ENCODE measurements at regions not wholly inside any gene's neighbourhood (a gene's known extent, or its start where the extent isn't known, plus 50 kb on each side); places are given as distances from the start of the nearest gene placed in this dataset.

DNA sequence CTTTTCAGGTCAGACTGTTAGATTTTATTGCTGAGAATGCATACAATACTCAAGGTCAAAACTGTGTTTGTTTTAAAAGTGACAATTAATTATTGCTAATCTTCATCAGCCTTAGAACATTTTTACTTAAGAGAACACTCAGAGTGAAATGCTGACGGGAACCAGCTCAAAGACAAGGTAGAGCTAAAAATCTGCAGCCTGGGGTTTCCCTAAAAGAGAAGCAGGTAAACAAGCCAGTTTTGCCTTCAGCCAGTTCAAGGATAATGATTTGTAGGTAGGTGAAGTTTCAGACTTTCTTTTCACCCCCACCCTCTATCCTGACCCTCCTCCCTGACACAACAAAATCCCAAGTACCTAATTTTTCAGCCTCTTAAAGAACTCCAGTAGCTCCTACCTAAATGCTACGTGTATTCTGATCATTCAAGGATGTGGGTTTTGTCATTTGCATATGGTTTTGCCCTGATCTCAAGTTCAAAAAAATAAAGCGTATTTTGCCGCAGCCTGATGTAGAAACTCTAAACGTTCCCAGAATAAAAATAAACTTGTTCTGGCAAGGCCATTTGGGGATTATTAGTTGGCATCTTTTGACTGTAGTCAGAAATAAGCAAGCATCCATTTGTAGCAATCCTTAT lies 407.2 kb downstream of the EFNA5 start:
- H3K36me3 ChIP-seq (ENCODE audit: insufficient read depth, low read length, poor library complexity, severe bottlenecking) = no peaks in the 10 kb centered on the region
- no peak overlapping the region for H3K27ac ChIP-seq (ENCODE audit: low read depth, low read length, poor library complexity, severe bottlenecking)
- no peak overlapping the region for H3K4me3 ChIP-seq (ENCODE audit: low read depth, low read length, poor library complexity, severe bottlenecking)
- no peaks in the 10 kb centered on the region for H3K27me3 ChIP-seq (replicated peaks; ENCODE audit: insufficient read depth, low read depth, low read length, poor library complexity)
- H3K9me3 ChIP-seq (ENCODE audit: low read depth, low read length, poor library complexity, severe bottlenecking) = no peaks in the 10 kb centered on the region
- H3K4me1 ChIP-seq (ENCODE audit: insufficient read depth, low read length, poor library complexity, severe bottlenecking) = no peaks in the 10 kb centered on the region
- POLR2A ChIA-PET (ENCODE audit: low non-redundant PET) = interaction anchor here (0.6 kb wide), 1 partner anchor 651 kb away, joined by 3 read pairs; no protein-coding TSS in a partner anchor
- CTCF ChIA-PET = no interaction called here
- TF ChIP-seq, protein P1, sequence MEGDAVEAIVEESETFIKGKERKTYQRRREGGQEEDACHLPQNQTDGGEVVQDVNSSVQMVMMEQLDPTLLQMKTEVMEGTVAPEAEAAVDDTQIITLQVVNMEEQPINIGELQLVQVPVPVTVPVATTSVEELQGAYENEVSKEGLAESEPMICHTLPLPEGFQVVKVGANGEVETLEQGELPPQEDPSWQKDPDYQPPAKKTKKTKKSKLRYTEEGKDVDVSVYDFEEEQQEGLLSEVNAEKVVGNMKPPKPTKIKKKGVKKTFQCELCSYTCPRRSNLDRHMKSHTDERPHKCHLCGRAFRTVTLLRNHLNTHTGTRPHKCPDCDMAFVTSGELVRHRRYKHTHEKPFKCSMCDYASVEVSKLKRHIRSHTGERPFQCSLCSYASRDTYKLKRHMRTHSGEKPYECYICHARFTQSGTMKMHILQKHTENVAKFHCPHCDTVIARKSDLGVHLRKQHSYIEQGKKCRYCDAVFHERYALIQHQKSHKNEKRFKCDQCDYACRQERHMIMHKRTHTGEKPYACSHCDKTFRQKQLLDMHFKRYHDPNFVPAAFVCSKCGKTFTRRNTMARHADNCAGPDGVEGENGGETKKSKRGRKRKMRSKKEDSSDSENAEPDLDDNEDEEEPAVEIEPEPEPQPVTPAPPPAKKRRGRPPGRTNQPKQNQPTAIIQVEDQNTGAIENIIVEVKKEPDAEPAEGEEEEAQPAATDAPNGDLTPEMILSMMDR (conservative IDR thresholded peaks at IDR 0.05; ENCODE audit: low read depth, low read length) = no peak
- no peak for TF ChIP-seq EZH2 (IDR thresholded peaks at IDR 0.05; ENCODE audit: borderline replicate concordance, low read depth, low read length, poor library complexity, severe bottlenecking)
- intact Hi-C loops (cut with micrococcal nuclease; ENCODE audit: unreplicated experiment) = loop anchor here (2.0 kb wide), 1 partner anchor 71 kb away; no protein-coding TSS in a partner anchor
- no TSS peak for BruUV-seq (replicated peaks)
- no peak for DNase-seq (ENCODE audit: low spot score)

GRCh38 chr5:107257885-107258520 lies 412.7 kb downstream of the EFNA5 start:
- Histone ChIP-seq H3K36me3 (ENCODE audit: insufficient read depth, low read length, poor library complexity, severe bottlenecking) (no peaks in the 10 kb centered on the region), H3K9me3 (ENCODE audit: low read depth, low read length, poor library complexity, severe bottlenecking) (no peaks in the 10 kb centered on the region), H3K27ac (ENCODE audit: low read depth, low read length, poor library complexity, severe bottlenecking) (no peak overlapping the region), H3K4me3 (ENCODE audit: low read depth, low read length, poor library complexity, severe bottlenecking) (no peak overlapping the region), H3K27me3 (replicated peaks; ENCODE audit: insufficient read depth, low read depth, low read length, poor library complexity) (no peaks in the 10 kb centered on the region), H3K4me1 (ENCODE audit: insufficient read depth, low read length, poor library complexity, severe bottlenecking) (no peaks in the 10 kb centered on the region)
- POLR2A ChIA-PET (ENCODE audit: low non-redundant PET) = no interaction called here
- BruUV-seq (replicated peaks) = no TSS peak
- CTCF ChIA-PET = no interaction called here
- intact Hi-C loops (cut with micrococcal nuclease; ENCODE audit: unreplicated experiment) = no loop called here
- no peak for TF ChIP-seq EZH2 (IDR thresholded peaks at IDR 0.05; ENCODE audit: borderline replicate concordance, low read depth, low read length, poor library complexity, severe bottlenecking)
- TF ChIP-seq, protein P1 (conservative IDR thresholded peaks at IDR 0.05; ENCODE audit: low read depth, low read length) = no peak
- no peak for DNase-seq (ENCODE audit: low spot score)

- Histone ChIP-seq H3K4me1 (ENCODE audit: insufficient read depth, low read length, poor library complexity, severe bottlenecking) (no peaks in the 10 kb centered on the region), H3K27ac (ENCODE audit: low read depth, low read length, poor library complexity, severe bottlenecking) (no peak overlapping the region), H3K4me3 (ENCODE audit: low read depth, low read length, poor library complexity, severe bottlenecking) (no peak overlapping the region), H3K9me3 (ENCODE audit: low read depth, low read length, poor library complexity, severe bottlenecking) (no peaks in the 10 kb centered on the region), H3K27me3 (replicated peaks; ENCODE audit: insufficient read depth, low read depth, low read length, poor library complexity) (no peaks in the 10 kb centered on the region), H3K36me3 (ENCODE audit: insufficient read depth, low read length, poor library complexity, severe bottlenecking) (no peaks in the 10 kb centered on the region)
- CTCF ChIA-PET = no interaction called here
- intact Hi-C loops (cut with micrococcal nuclease; ENCODE audit: unreplicated experiment) = no loop called here
- no TSS peak for BruUV-seq (replicated peaks)
- POLR2A ChIA-PET (ENCODE audit: low non-redundant PET) = no interaction called here
- no peak for DNase-seq (ENCODE audit: low spot score)
- no peak for TF ChIP-seq EZH2 (IDR thresholded peaks at IDR 0.05; ENCODE audit: borderline replicate concordance, low read depth, low read length, poor library complexity, severe bottlenecking)
- TF ChIP-seq, protein P1 (conservative IDR thresholded peaks at IDR 0.05; ENCODE audit: low read depth, low read length) = no peak
Observed at GRCh38 chr5:107254902-107255234, 415.9 kb downstream of the EFNA5 start.

All from A673 (cell line).